Caki2 (cell line): ENCODE measurements at regions not wholly inside any gene's neighbourhood (a gene's known extent, or its start where the extent isn't known, plus 50 kb on each side); places are given as distances from the start of the nearest gene placed in this dataset.
"Not testable (repeated sequence)": the region's sequence is repeated elsewhere in the genome, so short reads cannot be mapped to it uniquely, and the experiment has no call there.

Experiments
- DNase-seq: peaks from one replicate; pipeline ENCODE4 v3.0.0-alpha.2; 2015; ENCODE audit warnings: low read depth
- in situ Hi-C: cut with HindIII; loops from 2 replicates; pipeline ENCODE4 v1.10.0; 2016; ENCODE audit warnings: low sequenced_read_pairs, low pct_unique_long_range_greater_than_20kb, mixed read lengths

DNA sequence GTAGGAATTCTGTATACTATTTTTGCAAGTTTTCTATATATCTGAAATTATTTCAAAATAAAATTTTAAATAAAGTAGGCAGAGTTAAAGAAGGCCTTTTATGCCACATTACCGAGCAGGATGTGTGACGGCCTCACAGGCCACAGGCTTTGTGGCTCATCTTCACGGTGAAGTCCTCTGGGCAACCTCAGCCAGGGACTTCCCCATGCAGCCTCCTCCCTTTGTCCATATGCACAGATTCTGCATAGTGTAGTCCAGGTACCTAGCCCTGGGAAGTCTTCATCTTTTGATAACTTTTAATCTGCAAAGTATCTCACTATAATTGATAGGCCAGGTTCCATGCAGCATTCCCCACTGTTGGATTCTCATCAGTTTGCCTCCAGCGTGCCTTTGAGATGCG, 62.8 kb downstream of the ARHGAP11B start:
- in situ Hi-C loops, DNase-seq: not testable (repeated sequence)

- in situ Hi-C loops, DNase-seq: not testable (repeated sequence)
Measured at GRCh38 chr15:30690153-30690552, 64.2 kb downstream of the ARHGAP11B start.

- DNase-seq, in situ Hi-C loops: not testable (repeated sequence)
Measured at GRCh38 chr15:30695811-30696210, 69.9 kb downstream of the ARHGAP11B start.

DNA sequence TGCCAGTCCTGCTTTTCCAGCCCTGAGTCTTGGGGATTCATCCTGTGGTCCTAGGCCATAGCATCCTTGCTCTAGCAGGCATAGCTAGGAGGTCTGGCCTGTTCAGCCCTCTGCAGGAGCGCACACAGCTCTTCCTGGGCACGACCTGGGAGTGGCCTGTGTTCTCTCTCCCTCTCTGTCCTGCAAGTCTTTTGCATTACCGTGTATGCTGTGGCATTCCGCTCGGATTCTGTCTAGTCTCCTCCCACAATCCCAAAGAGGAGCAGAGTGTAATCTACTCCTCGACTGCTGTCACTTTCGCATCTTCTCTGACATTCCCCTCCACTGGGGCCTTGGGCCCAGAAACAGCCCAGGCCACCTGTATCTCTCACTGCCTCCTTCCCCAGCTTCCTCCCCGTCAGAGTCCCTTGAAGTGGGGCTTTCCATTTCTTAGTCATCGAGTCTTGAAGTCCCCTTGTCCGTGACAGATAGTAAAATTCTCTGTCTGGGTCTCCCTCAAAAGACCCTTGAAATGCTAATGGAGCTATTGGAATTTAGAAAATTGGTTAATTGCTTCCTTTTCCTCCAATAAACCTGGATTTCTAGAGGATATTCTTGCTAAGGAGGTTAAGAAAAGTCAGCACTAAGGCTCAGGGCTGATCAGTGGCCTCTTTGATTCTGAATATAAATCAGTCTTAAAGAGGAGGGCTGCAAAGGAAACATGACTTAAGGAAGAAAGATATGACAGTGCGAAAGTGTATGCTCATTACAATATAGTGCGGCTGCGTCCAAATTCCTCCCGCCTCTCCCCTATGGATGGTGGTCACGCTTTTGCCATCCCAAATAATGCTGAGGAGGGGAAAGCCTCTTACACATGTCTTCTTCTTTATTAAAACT, 70.7 kb downstream of the ARHGAP11B start:
- in situ Hi-C loops, DNase-seq: not testable (repeated sequence)

DNA sequence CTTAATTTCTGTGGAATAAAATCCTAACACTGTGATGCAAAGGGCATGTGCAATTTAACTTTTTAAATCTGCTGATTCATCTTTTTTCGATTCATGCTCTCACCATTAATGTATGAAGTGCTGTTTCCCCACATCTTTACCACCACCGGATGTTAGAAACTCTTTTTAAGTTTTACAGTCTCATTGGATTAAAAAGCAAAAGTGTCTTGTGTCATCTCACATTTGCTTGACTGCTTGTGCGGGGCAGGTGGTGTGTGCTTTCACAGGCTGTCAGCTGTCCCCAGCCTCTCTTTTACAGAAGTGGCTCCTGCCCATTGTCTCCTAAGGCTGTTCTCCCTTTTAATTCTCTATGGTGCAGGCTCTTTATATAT, 71.4 kb downstream of the ARHGAP11B start:
- in situ Hi-C loops, result not testable (repeated sequence)

DNA sequence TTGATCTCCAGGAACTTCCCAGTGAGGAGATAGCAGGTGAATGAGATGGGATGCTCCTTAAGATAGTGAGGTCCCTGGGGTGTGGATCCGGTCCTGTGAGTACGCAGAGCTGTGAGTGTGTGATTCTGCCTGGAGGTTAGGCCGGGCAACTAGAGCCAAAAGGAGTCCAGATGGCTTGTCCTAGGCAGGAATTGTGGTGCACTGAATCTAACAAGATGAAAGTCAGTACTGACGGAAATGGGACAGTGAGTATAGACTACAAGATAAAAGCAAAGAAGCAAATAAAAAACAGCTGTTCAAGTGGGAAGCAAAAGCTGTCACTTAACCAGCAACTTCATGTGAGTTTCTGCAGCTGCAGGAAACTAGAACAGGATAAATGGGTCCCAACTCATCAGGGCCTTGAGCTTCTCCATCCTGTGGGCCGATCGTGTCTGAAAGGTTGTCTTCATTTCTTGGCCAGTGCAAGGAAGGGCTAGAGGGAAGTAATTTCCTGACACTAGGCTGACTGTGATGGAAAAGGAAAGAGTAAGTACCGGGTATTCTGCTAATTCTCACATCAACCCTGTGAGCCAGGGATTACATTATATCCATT, 74.2 kb downstream of the ARHGAP11B start:
- in situ Hi-C loops, DNase-seq: not testable (repeated sequence)

More for the DNA sequence above, 71.4 kb downstream of the ARHGAP11B start:
- DNase-seq, result not testable (repeated sequence)

GRCh38 chr15:30707976-30708685, 82.2 kb downstream of the ARHGAP11B start:
- DNase-seq, in situ Hi-C loops: not testable (repeated sequence)

GRCh38 chr15:30708809-30709208, 82.9 kb downstream of the ARHGAP11B start:
- DNase-seq, in situ Hi-C loops: not testable (repeated sequence)

GRCh38 chr15:30718038-30718643, 92.2 kb downstream of the ARHGAP11B start:
- not testable (repeated sequence) for DNase-seq

GRCh38 chr15:30719363-30719762, 93.4 kb downstream of the ARHGAP11B start:
- DNase-seq, in situ Hi-C loops: not testable (repeated sequence)

More at GRCh38 chr15:30718038-30718643, 92.2 kb downstream of the ARHGAP11B start:
- in situ Hi-C loops, result not testable (repeated sequence)

DNA sequence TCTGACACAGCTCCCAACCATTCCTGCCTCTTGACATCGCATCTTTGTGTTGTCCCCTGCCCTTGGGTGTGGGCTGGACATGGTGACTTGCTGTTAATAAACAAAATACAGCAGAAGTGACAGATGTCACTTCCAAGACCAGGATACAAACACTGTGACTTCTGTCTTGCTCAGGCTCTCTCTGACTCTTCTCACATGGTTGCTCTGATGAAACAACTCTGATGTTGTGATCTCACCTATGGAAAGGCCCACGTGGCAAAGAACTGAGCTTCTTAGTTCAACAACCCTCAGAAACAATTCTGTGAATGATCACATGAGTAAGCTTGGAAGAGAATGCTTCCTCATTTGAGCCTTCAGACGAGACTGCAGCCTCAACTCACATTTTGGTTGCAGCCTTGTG, 94.9 kb downstream of the ARHGAP11B start:
- in situ Hi-C loops, DNase-seq: not testable (repeated sequence)

DNA sequence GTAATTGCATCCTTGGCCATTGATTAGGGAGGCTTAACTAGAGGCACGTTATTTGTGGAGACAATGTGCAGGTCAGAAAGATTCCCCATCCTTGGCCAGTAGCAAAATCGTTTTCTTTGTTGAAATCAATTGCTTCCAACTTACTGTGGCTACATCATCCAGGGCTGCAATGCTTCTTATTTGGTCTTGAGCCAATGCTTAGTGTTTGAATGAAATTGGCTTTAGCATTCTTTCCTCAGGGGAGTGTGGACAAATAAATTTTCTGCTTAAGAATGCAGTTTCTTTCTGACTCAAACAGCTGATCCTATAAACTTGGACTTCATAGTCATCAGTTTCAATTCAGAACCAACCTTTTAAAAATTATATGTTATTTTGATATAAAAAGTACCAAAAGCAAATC, 95.6 kb downstream of the ARHGAP11B start:
- DNase-seq, in situ Hi-C loops: not testable (repeated sequence)

- in situ Hi-C loops, DNase-seq: not testable (repeated sequence)
Measured at GRCh38 chr15:30723540-30724175, 97.7 kb downstream of the ARHGAP11B start.

DNA sequence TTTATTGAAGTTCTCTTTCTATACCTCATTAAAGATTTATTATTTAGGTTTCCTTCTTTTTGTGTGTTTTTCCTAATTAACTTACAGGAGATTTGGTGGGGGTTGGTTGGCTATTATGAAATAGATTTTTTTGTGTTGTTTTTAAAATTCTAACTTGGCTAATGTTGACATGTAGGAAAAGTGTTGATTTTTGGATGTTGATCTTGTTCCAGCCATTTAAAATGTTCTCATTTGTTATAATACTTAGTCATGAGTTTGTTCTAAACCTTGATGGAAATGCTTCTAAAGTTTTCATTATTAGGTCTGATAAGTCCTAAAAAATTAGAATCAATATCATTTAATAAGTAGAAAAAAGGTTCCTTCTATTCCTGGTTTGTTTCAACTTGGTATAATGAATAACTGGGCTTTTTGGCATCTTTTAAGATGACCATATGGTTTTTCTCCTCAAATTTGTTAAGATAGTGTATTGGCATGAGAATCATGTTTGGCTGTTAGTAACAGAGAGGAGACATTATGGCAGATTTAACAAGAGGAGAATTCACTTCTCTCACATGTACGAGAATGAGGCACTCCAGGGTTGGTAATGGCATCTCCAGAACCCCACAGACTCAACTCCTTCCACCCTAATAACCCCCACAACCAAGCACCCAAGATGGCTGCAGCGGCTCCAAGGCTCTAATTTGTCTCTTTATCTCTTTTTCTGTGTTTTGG, 104.1 kb downstream of the ARHGAP11B start:
- in situ Hi-C loops, DNase-seq: not testable (repeated sequence)

DNA sequence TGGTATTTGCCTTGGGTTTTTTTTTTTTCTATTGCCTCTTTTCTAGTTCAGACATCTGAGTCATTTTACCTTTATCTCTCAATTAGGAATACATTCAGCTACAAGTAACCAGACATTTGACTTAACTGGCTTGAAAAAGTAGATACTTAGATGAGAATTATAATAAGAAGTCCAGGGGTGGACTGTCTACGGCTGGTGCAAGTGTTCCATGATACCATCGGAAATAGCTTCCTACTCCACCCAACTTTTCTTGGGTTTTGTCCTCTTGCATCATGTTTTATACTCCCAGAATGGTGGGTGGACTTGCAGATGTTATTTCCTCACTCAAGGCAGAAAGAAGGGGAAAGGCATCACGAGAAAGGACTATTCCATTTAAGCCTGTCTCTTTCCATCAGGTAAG, 104.7 kb downstream of the ARHGAP11B start:
- in situ Hi-C loops, DNase-seq: not testable (repeated sequence)

DNA sequence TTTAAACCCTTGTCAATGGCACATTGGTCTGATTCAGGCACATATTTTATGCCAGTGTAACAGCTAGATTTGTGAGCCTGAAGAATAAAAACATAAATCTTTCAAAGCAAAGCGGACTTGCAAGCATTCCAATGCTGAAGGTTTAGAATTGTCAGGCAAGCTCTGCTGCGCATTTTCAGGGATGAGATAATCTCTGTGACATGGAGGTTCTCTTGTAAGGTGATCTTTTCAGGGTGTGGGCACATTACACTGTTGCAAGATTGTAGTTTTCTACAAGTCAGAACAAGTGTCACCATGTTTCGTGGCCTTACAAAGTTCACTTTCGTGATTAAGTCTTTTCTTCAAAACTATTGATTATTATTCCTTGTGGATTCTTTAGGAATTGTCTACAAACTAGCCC, 106.2 kb downstream of the ARHGAP11B start:
- DNase-seq, in situ Hi-C loops: not testable (repeated sequence)

GRCh38 chr15:30735884-30736564, 110.1 kb downstream of the ARHGAP11B start:
- DNase-seq, in situ Hi-C loops: not testable (repeated sequence)
